ENCODE measurements at regions not wholly inside any gene's neighbourhood (a gene's known extent, or its start where the extent isn't known, plus 50 kb on each side); places are given as distances from the start of the nearest gene placed in this dataset.

- dilution Hi-C loops (cut with HindIII; ENCODE audit: low sequenced_read_pairs, unreplicated experiment), result no loop called here
- WGBS, 2 experiments (ENCODE audit: extremely low coverage in 2 of 2, insufficient read length in 1 of 2), result no CpG with 5 or more reads among the region's 5 CpGs
Measured at GRCh38 chr6:19322691-19323485, 514.3 kb upstream of the ID4 start.

More at GRCh38 chr6:19322691-19323485, 514.3 kb upstream of the ID4 start:
- no peak overlapping the region for H4K91ac ChIP-seq (ENCODE audit: insufficient read depth, low read depth, low read length)
- H3K27me3 ChIP-seq (ENCODE audit: control insufficient read depth, insufficient read depth, low read length), result no peaks in the 10 kb centered on the region
- H3K14ac ChIP-seq (replicated peaks; ENCODE audit: low read depth, low read length), result no peak overlapping the region
- no peak overlapping the region for H3K4ac ChIP-seq (ENCODE audit: low read depth, low read length)
- H3K4me3 ChIP-seq (ENCODE audit: insufficient read depth, low read depth, low read length), result no peak overlapping the region
- no peak overlapping the region for H2BK120ac ChIP-seq (ENCODE audit: low read depth, low read length)
- ChIA-PET POLR2A (ENCODE audit: unreplicated experiment) (no interaction called here), CTCF (no interaction called here)
- in situ Hi-C loops (cut with MboI; ENCODE audit: low sequenced_read_pairs) (no loop called here), intact Hi-C loops (cut with micrococcal nuclease) (no loop called here)
- TF ChIP-seq USF2 (IDR thresholded peaks at IDR 0.05; ENCODE audit: low read depth, low read length), result no peak
- TF ChIP-seq MAFK (IDR thresholded peaks at IDR 0.05; ENCODE audit: low read depth, low read length), result no peak
- no peak for TF ChIP-seq MXI1 (IDR thresholded peaks at IDR 0.05; ENCODE audit: borderline replicate concordance, low read depth, low read length)
- no peak for TF ChIP-seq BHLHE40 (IDR thresholded peaks at IDR 0.05; ENCODE audit: low read depth, low read length)
- TF ChIP-seq RCOR1 (IDR thresholded peaks at IDR 0.05; ENCODE audit: insufficient replicate concordance, low read length), result no peak
- TF ChIP-seq POLR2A (IDR thresholded peaks at IDR 0.05; ENCODE audit: low read depth, low read length), result no peak
- TF ChIP-seq CHD1 (IDR thresholded peaks at IDR 0.05; ENCODE audit: low read depth, low read length), result no peak
- no peak for TF ChIP-seq SMC3 (IDR thresholded peaks at IDR 0.05; ENCODE audit: low read depth, low read length)
- TF ChIP-seq ELK1 (IDR thresholded peaks at IDR 0.05; ENCODE audit: borderline replicate concordance, low read depth, low read length), result no peak
- no peak for TF ChIP-seq CTCF (conservative IDR thresholded peaks at IDR 0.05; ENCODE audit: low read depth, low read length)
- no peak for TF ChIP-seq RFX5 (IDR thresholded peaks at IDR 0.05; ENCODE audit: low read depth, low read length)
- no peak for TF ChIP-seq MAZ (IDR thresholded peaks at IDR 0.05; ENCODE audit: borderline replicate concordance, low read depth, low read length)
- no peak for TF ChIP-seq NFE2L2 (IDR thresholded peaks at IDR 0.05; ENCODE audit: low read depth, low read length)
- no peak for TF ChIP-seq RAD21 (IDR thresholded peaks at IDR 0.05; ENCODE audit: low read length)
- TF ChIP-seq CEBPB (IDR thresholded peaks at IDR 0.05; ENCODE audit: low read depth, low read length), result no peak
- TF ChIP-seq FOS (IDR thresholded peaks at IDR 0.05; ENCODE audit: low read depth, low read length), result no peak
- no peak for DNase-seq
- H3K56ac ChIP-seq (ENCODE audit: extremely low read depth, insufficient read depth, low read length), result no peak overlapping the region
- no peaks in the 10 kb centered on the region for H3K4me1 ChIP-seq (ENCODE audit: control insufficient read depth, insufficient read depth, low read length)
- H2BK15ac ChIP-seq (ENCODE audit: low read depth, low read length), result no peak overlapping the region
- H3K9me1 ChIP-seq (ENCODE audit: insufficient read depth, low read length), result no peaks in the 10 kb centered on the region
- H3K9ac ChIP-seq (ENCODE audit: low read depth, low read length), result no peak overlapping the region
- H3K79me1 ChIP-seq (ENCODE audit: low read depth in 1 of 2, low read length in 2 of 2), result no peaks in the 10 kb centered on the region
- no peak overlapping the region for H4K8ac ChIP-seq (ENCODE audit: low read depth in 2 of 2, low read length in 2 of 2)
- H4K20me1 ChIP-seq (ENCODE audit: insufficient read depth, low read length), result no peaks in the 10 kb centered on the region
- H3K9me3 ChIP-seq (ENCODE audit: control insufficient read depth, insufficient read depth, low read length), result peaks cover 8% of the 10 kb centered on the region; the same call in 1 of the 2 replicates
- no peak overlapping the region for H2AK9ac ChIP-seq (replicated peaks; ENCODE audit: low read depth, low read length, poor library complexity)
- no peak overlapping the region for H3K18ac ChIP-seq (ENCODE audit: low read depth, low read length)
- H2AFZ ChIP-seq (replicated peaks; ENCODE audit: low read length, poor library complexity), result no peak overlapping the region
- no peak overlapping the region for H3K4me2 ChIP-seq (ENCODE audit: low read depth, low read length)
- no peak overlapping the region for H3K27ac ChIP-seq (ENCODE audit: insufficient read depth, low read length)
- H2BK20ac ChIP-seq (ENCODE audit: low read depth, low read length), result no peak overlapping the region
- no peak overlapping the region for H2BK5ac ChIP-seq (ENCODE audit: low read depth, low read length, poor library complexity, severe bottlenecking)
- H4K5ac ChIP-seq (ENCODE audit: low read depth, low read length), result no peak overlapping the region
- ATAC-seq (ENCODE audit: low read depth), result no peak
- no peak overlapping the region for H3K23ac ChIP-seq (ENCODE audit: low read depth, low read length)
- H3K36me3 ChIP-seq (ENCODE audit: control insufficient read depth, insufficient read depth, low read length), result no peaks in the 10 kb centered on the region
- no peak overlapping the region for H2AK5ac ChIP-seq (ENCODE audit: low read depth, low read length)
- no TSS peak for BruUV-seq (replicated peaks)

All from IMR-90 (cell line).